Heart left ventricle (tissue), 13 donors: ENCODE measurements at regions not wholly inside any gene's neighbourhood (a gene's known extent, or its start where the extent isn't known, plus 50 kb on each side); places are given as distances from the start of the nearest gene placed in this dataset.

Experiments used
- POLR2A ChIP-seq, 2 donors: fragments of 450-650 bp; IDR thresholded peaks; one replicate each; pipeline ENCODE4 v1.6.1; 2017; ENCODE audit warnings: antibody characterized with exemption in 2 of 2, mild to moderate bottlenecking in 2 of 2, moderate library complexity in 2 of 2
- TF ChIP-seq, protein P1 (sequence below), 12 donors: fragments of 200-600 bp; sonication (generic) in 4 of 12; IDR thresholded peaks; one replicate each; pipeline versions ENCODE4 v1.5.0 to v1.8.0; 2018 to 2022; ENCODE audit warnings: antibody characterized with exemption in 12 of 12, mild to moderate bottlenecking in 5 of 12
- donor health status: ischemic (EF 13 %, LVEDD 7.1; RV severe dilation, severe dysfunction).
- donor health status: DM: no; HTN: yes; CAD: no.
- donor health status: DM: no; HTN: no; CAD: no.
- donor health status: ischemic (EF 25% LVEDD 6.9; RV normal size, moderate dysfunction).
- donor health status: ischemic (EF 25% LVEDD 5.7; RV mildly dilated, moderate dysfunction).
- donor health status: ischemic (EF 35%, LVEDD 5.7; RV mildly dilated, moderate dysfunction).
- donor health status: nonischemic (EF 11% LVEDD 7.7; RV severe dilation, severe dysfunction).
- donor health status: DM: yes; HTN: yes; CAD: no.
- donor health status: PGD.
- donor health status: ischemic (EF 29% LVEDD 5.4; RV normal size, mild dysfunction).
- donor health status: nonischemic (EF 23%, LVEDD 6.1; RV moderate dilation, normal function).

DNA sequence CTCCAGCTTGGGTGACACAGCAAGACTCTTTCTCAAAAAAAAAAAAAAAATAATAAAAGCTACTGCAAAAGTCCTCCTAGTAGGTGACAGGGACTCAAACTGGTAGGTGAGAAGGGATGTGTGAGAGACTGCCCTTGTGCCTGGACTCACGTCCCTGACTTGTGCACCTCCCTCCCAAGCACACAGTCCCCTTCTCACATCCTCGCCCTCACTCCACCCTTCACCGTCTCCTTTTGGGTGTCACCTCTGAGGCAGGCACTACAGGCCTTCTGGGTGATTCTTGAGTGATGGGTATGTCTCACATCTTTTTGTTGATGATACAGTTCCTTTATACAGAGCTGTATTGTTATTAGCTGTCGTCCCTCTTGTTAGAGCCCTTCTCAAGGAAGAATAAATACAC lies 170.5 kb downstream of the TM9SF2 start:
- no peak for TF ChIP-seq POLR2A (IDR thresholded peaks at IDR 0.05)
- TF ChIP-seq, protein P1, sequence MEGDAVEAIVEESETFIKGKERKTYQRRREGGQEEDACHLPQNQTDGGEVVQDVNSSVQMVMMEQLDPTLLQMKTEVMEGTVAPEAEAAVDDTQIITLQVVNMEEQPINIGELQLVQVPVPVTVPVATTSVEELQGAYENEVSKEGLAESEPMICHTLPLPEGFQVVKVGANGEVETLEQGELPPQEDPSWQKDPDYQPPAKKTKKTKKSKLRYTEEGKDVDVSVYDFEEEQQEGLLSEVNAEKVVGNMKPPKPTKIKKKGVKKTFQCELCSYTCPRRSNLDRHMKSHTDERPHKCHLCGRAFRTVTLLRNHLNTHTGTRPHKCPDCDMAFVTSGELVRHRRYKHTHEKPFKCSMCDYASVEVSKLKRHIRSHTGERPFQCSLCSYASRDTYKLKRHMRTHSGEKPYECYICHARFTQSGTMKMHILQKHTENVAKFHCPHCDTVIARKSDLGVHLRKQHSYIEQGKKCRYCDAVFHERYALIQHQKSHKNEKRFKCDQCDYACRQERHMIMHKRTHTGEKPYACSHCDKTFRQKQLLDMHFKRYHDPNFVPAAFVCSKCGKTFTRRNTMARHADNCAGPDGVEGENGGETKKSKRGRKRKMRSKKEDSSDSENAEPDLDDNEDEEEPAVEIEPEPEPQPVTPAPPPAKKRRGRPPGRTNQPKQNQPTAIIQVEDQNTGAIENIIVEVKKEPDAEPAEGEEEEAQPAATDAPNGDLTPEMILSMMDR (IDR thresholded peaks at IDR 0.05) = no peak
